Right forelimb (tissue), 1 donor: ENCODE measurements at regions not wholly inside any gene's neighbourhood (a gene's known extent, or its start where the extent isn't known, plus 50 kb on each side); places are given as distances from the start of the nearest gene placed in this dataset.

Source experiments
- DNase-seq: peaks from one replicate; pipeline ENCODE4 v3.0.0-alpha.2; 2018

DNA sequence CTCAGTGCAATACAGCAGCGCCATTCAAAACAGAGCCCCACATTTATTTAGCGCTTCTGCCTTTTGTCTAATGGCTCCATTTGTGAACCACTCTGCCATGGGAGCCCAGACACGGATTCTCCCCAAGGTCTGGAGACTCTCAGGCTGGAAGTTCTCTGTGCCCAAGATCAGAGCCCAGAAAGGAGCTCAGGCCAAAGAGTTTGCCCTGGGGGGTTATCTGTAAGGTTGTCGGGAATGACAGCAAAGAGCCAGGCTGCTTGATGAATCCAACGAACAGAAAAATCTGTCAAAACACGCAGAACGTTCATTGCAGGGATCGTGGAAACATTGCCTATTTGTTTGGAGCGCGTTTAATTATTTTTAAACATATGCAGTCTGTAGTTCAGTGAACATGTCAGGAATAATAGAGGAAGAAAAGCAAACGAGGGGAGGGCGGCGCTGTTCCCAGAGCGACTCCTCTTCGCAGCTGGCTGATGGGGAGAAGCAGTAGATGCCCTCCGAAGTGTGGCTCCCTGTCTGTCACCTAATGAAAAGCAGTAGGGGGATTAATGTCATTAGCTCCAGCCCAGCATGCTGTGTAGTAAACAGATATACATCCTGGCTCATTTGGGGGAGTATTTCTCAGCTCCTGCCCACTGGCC, 464.9 kb upstream of the MPDZ start:
- no peak for DNase-seq

DNA sequence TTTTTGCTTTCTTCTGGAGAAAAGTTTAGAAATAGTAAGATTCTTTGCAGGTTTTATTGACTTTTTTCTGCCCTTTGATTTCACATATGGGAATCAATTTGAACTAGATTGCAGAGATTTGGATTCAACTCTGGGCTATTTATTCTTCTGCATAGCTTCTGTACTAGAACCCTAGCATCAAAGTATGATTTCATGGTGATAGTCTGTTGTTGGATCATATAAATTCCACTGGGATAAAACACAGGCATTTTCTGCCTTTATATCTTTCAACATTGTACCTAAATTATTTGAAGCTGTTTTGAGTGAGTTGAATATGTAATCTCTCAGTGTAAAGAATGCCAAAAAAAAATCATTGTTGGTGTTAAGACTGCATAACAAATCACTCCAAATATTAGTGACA, 458.4 kb upstream of the MPDZ start:
- no peak for DNase-seq

DNA sequence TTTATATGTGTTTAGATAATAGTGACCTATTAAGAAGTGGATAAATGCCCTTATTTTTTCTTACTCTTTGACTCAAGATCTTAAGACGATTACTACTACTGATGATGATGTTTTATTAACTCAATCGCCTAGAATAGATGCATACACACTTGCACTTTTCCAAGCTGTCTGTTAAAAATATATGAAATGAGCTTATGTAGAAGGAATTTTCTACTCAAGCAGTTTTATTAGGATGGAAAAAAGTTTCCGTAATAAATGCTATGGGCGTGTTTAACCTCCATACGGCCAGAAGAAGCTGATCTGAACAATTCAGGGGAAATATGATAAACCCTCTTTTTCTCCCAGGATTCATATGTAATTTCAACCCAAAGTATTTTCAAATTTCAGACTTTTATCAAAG, 455.7 kb upstream of the MPDZ start:
- no peak for DNase-seq

DNA sequence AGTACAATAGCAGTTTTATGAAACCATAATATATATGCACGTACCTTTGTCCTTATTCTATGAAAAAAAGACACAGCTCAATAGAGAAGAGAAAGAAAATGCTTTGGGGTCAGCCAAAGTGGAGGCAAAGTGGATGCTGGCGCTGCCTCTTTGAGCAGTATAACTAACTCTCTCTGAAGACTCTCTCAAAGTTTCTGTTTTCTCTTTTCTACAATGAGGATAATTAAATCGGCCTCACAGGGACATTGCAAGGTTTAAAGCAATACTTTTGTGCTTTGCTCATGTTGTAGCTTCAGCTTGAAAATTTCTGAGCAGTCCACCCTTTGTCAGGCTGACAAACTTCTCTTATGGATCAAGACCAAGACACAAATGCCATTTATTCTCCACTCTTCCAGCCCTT, 455.1 kb upstream of the MPDZ start:
- no peak for DNase-seq

DNA sequence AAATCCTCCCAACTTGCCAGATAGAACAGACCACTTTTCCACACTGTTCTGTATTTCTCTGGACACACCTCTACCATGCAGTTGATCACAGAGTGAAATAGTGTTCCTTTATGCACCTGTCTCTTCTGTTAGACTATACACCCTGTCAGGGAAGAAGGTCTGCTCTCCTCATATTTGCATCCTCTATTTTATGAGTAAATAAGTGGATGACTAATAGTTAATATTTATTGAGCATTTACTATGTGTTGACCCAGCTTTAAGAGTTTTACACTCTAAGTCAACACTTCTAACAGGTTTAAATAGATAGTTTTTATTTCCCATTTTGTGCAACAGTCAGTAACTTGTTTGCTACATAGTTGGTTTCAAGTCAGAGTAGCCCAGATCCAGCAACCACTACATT, 452.8 kb upstream of the MPDZ start:
- DNase-seq = no peak

DNA sequence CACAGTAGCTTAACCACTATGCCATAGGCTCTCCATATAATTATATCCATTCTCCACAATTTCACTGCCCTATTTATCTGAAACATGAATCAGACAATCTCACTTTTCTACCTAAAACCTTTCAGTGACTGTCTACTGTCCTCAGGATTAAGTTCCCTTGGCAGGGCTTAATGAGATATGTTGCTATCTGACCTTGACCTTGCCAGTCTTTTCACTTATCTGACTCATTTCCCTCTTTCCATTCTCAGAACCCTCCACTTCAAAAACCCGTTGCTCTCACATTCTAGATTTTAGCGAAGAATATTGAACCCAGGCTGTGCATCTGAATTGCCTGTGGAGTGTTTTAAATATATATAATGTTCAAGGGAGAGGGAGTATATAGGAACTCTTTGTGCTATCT, 452.1 kb upstream of the MPDZ start:
- no peak for DNase-seq

DNA sequence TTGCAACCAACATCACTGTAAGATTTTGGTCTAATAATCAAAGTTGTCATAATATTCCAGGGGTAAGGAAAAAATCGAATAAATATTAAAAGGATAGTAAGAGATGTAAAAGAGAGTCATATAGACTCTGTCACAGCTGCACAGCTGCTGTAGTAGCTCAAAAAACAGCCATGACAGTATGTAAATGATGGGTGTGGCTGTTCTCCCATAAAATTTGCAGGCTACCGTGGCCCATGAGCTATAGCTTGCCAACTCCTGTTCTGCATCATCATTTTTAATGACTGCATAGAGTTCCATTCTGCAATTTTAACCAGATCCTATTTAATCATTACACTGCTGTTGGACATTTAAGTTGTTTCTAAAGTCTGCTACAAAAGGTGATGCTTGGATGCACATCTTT, 450.5 kb upstream of the MPDZ start:
- DNase-seq = no peak

DNA sequence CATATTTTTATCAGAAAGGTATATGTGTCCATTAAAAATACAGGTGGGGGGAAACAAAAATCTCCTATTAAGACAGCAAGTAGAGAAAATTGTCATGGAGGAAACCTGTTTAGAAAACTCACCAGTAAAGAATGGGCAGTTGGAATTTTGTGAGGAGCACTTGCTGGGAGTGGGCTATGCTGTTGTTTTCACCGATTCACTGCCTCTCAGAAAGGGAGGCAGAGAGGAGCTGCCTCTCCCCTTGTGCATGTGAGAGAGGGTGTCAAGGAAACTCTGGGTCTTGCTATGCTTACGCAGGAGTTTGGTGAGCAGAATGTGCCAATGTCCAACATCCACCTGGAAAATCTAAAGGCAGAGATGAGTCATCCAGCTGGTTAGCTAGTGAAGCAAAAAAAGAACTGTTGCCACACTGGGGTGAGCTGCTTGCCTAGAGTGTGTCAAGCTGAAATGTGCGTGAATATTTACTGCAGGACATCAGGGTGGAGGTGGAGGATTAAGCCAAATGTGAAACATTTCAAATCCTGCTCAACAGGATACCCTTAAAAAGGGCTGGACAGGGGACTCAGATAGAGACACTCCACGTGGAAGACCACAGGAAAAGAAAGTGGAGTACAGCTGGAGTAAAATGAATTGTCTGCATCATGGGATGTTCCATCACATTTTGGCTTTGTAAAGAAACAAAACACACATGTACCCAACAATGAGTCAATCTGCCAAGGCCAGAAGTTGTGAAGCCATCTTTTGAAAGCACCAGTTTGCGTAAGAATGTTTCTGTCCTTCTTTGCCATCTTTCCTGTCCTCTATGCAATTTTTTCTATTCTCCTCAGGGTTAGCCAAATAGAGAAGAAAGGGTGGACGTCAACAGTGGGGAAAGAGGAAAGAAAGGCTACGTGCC, 449.7 kb upstream of the MPDZ start:
- DNase-seq = no peak

DNA sequence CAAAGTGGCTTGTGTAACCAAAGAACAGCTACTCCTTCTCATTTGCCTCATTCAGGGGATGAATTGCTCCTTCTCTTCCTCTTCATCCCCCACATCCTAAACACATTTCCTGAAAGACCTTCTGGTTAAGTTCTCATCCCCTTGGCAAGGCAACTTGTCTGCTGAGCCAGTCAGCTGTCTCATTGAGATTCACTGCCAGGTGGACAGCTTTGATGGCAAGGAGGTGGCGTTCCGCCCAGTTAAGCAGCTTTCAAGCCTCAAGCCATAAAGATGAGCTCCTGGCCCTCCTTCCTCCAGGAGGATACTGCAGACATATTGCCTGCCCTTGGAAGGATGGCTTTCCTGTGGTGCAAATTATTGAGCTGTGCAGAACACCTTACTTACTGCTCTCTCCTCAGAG, 448.6 kb upstream of the MPDZ start:
- peak; percentile 81 for DNase-seq

DNA sequence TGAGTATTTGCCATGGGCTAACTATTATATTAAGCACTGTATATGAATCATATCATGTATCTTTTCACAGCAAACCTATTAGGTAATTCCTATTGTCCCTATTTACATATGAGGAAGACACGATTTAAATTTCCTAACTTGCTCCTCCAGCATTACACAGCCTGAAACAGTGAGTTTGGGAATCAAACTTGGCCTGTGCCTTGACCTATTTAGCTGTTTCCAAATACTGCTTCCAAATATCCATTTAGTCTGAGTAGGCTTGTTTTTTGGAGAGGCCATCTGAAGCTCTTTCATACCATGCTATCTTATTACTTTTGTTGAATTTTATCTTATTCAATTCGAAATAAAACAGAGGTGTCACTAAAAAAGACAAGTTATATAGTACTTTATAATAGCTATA, 447.3 kb upstream of the MPDZ start:
- no peak for DNase-seq

DNA sequence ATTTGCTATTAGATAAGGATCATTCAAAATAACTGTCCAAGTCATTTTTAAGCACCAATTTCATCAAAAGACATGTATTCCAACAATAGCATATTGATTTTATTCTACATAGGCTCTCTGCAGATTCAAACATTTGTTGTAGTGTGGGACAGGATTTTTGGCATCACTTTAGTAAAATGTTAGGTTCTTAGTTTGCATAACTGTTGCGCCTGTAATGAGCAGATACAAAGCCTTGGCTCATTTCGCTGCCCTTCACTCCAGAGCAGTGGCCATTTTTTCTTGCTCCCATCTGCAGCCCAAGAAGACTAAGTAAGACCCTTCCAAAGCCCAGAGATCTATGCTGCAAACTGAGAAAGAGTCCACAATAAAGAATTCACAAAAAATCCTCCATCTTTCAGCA, 446.0 kb upstream of the MPDZ start:
- DNase-seq = no peak

DNA sequence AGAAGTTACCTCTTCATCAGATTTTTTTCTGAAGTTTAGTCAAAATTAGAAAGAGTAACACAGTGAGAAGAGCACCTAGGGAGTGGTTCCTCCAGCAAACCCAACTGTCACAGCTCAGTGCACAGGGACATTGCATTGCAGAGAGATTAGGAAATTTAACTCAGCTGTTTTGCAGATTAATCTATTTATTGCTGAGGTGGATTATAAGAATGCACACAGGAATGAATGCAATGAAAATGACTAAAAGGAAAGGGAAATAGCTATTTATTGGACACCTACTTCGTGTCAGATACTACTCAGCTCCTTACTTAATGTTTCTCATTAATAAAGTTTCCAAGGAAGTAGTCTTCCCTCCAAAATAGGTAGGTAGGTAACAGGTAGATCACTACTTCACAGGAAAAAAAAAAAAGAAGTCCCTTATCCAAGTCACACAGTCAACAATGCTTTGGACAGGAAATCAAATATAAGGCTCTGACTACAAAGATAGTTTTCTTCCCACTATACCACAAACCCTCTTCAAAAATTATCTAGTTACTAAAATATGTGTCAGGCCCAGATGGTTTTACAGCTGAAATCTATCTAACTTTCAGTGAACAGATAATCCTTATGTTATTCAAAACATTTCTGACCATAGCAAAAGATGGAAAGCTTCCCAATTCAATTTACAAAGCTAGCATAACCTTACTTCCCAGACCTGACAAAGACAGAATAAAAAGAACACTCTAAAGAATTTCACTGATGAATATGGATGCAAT, 442.2 kb upstream of the MPDZ start:
- DNase-seq = no peak

DNA sequence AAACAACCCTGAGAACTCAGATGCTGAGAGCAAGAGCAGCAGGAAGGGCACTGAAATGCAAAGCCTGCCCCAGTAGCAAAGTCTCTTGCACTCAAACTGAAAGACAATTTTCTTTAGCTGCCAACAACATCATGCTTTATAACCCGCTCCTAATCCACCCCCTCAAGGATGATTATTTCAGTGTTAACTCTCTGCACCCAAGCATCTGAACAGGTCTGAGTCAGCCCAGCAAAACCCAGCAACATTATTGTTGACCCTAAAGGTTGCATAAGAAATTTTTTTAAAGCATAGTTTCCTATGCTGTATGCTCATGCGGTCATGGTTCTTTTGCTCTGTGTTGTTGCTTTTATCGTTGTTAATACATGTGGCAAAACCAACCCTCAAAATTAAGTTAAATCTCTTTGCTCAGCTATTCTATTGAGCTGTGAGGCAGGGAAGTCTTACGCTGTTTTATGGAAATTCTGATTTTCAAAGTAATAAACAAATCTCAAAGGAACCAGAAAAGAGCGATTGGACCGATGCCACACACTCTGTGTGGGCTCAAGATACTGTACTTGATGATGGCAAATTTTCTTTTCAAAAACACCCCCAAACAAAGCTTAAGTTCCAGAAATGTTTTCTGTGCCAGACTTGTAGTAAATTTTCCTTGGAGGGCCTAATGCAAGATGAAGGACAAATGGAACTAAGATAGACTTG, 440.6 kb upstream of the MPDZ start:
- DNase-seq = no peak

DNA sequence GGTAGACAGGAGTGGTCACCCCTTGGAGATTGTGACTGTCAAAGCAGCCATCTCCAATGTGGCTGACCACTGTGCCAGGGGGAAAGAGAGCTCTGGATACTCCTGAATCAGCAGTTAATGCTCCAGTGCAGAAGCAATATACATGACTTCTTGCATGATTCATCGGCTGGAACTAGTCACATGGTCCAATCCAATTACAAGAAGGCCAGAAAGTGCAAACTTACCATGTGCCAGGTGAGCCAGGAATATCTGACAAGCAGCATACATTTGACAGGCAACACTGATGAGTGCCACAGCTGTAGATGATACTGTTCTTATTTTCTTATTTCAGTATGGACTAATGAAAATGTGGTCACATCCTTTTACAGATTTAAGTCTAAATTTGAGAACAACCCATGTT, 440.0 kb upstream of the MPDZ start:
- DNase-seq = no peak

DNA sequence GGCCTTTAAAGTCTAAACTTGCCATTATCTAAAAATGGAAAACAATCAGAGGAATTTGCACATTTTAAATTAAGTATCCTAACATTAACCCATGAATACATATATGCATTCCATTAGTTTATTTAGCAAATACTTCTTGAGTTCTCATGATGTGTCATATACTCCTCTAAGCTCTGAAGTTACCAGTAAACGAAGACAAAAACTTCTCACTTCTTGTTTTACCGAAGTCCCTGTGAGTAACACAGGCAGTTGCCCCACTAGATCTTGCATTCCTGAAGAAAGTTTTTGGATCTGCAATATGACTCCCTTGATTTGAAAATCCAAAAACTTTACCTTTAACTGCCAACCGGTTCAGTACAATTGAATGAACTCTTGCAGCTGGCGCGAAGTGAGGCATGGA, 439.0 kb upstream of the MPDZ start:
- no peak for DNase-seq

DNA sequence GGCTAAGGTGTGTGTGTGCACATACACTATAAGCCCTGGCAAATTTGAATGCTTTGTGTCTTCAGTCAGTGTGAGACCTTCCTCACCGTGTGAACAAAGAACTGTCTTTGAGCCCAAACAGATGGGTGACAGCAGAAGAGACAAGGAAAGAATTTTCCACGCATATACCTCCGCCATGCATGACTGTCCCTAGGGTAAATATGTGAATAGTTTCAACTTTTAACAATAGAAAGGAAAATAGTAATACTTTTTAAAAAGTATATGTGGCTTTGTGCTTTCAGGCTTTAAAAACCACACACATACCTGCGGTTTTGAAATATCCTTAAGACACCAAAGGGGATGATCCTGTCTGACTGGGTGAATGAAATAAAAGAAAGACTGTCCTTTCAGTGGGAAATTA, 438.6 kb upstream of the MPDZ start:
- no peak for DNase-seq

DNA sequence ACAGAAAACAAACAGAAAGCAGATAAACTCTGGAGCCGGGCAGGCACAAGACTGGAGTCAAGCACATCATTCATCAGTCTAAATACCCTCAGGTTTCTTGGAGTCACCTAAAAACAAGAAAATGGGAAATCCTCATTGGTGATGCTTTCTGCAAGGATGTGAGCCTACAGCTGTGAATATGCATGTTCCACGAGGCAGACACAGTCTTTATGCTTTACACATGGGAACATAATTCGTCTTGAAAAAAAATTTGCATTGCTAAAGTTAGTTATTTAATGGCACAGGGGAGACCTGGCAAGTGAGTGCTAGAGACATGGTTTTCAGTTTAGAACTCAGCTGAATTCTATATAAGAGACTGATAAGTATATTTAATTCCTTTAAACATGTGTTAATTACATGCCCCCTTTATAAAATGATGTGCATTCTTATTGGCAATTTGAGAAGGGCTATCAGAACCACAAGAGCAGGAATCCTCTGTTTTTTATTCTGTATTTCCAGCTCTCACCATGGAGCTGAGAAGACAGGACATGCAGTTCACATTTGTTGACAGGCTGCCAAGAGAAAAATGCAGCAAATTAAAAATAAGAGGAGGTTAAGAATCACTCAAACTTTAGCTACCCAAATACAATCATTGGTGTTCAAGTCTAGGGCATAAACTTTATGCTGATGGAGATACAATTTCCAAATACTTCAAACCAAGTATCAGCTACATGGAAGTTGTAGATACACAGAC, 438.0 kb upstream of the MPDZ start:
- no peak for DNase-seq

DNA sequence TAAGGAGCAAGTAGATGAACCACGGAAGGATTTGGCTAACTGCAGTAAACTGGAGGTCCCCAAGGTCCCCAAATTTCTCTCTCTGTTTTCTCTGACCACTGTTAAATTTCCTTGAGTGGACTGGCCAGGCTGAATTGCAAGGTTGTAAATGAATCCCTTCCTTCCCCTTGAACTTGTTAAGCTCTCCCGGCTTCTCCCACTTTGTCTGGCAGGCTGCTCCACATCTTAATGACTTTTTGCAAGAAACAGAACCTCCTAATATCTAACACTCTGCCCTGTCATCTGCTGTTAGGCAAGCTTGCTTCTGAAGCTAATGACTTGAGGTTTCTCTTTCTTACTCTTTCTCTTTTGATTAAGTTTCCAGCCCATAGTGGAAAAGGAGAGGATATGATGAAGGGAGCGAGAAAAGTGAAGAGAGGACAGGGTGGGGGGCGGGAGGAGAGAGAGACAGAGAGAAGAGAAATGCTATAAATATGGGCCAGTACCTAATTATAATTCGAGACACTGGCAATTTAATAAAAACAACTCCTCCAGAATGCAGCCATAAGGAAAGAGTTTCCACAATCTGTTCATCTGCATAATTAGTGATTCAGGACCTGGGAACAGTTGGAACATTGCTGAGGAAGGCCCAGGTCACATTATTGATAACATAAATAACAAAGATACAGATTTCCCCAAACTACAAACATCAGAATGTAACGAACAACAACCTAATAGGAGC, 437.3 kb upstream of the MPDZ start:
- DNase-seq = no peak

DNA sequence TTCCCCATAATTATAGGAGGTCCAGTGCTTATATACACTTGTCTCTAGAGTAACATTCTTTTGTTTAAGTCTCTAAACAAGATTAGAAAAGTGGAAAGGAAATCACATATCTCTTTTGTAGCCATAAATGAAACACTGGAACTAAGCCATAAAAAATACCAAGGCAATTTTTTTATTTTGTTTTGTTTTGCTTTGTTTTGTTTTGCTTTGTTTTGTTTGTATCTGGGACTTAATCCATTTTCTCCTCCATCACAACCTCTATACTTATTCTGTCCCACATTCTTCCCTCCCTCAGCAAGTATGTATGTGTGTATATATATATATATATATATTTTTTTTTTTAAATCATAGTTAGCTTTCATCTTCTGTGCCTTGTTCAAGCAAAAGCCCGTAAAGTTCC, 436.6 kb upstream of the MPDZ start:
- no peak for DNase-seq

DNA sequence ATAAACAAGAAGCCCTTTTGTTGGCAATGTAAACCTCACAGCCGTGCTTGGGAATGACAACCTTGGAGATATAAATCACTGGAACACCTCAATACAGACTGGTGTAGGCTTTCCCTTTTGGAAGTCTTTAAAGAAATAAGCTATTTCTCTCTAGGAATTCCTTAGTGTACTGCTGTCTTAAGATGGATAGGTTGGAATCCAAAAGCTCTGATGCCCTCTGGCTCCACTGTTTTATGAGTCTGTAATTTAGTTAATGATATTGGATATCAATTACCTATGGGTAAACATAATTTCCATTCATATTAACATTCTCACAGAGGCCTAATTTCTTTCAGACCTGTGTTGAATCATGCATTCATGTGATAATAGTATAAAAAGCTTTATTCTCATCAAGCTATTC, 435.9 kb upstream of the MPDZ start:
- no peak for DNase-seq

DNA sequence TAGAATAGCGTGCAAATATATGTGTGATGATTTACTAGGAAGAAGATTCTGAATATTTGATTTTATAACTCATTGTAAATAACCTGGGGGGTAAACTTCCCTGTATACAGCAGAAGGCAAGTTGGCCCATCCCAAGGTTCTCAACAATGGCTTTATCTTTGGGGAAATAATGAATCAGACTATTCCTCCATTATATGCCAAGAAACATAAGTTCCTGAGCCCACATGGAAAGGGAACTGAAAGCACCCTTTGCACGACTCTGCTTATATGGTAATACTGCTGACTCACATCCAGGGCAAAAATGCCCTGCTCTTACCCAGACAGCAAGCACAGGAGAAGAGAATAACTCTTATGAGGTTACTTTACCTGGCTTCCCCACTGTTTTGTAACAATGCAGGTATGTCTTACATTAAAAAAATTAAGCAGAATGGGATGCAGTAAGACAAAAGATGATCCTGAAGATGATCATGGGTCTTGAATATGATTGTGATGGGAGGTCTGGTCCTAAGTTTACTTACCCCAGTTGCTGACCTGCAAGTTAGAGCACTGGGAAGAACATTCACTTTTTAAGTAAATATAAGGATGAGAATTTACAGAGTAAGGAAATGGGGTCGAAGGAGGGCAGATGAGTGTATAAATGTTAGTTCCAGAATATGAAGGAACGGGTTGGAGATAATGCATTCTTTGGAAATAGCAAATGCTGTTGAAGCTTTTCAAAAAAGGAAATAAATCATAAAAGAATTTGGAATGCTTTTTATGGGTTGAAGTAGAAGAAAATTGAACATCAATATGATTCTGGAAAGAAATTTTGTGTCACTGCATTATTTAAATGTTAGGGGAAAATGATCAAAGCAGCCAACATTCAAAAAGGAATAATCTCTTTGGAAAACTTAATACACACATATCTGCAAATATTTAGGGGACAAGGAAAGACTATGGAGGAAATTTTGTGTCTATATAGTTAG, 428.4 kb upstream of the MPDZ start:
- no peak for DNase-seq
